ENCODE measurements at regions not wholly inside any gene's neighbourhood (a gene's known extent, or its start where the extent isn't known, plus 50 kb on each side); places are given as distances from the start of the nearest gene placed in this dataset.

DNA sequence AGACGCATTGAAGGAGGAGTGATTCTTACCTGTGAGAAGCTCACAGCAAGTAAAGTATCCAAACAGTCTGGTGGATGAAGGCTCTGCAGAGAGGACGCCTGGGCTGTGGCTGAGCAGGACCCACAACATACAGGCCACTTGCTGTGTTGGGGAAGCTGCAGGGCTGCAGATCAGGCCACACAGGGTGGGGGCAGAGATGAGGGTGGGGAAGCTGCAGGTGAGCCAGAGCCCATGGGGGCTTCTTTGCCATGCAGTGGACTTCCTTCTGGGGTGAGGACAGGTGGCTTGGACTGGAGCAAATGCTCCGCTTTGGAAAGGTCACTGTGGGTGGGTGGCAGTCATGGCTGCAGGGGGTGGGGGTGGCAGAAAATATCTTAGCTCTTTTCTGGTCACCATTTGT, 214.8 kb downstream of the GLRX3 start:
- TF ChIP-seq, protein P1, sequence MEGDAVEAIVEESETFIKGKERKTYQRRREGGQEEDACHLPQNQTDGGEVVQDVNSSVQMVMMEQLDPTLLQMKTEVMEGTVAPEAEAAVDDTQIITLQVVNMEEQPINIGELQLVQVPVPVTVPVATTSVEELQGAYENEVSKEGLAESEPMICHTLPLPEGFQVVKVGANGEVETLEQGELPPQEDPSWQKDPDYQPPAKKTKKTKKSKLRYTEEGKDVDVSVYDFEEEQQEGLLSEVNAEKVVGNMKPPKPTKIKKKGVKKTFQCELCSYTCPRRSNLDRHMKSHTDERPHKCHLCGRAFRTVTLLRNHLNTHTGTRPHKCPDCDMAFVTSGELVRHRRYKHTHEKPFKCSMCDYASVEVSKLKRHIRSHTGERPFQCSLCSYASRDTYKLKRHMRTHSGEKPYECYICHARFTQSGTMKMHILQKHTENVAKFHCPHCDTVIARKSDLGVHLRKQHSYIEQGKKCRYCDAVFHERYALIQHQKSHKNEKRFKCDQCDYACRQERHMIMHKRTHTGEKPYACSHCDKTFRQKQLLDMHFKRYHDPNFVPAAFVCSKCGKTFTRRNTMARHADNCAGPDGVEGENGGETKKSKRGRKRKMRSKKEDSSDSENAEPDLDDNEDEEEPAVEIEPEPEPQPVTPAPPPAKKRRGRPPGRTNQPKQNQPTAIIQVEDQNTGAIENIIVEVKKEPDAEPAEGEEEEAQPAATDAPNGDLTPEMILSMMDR (IDR thresholded peaks at IDR 0.05), result no peak
- no peaks in the 10 kb centered on the region for H3K4me1 ChIP-seq (ENCODE audit: control insufficient read depth in 1 of 2, insufficient read depth in 1 of 2, low read depth in 1 of 2, low read length in 1 of 2)
- no peak overlapping the region for H3K27ac ChIP-seq
- H3K4me3 ChIP-seq (ENCODE audit: low read depth in 1 of 2, low read length in 1 of 2), result no peak overlapping the region
- no peaks in the 10 kb centered on the region for H3K9me3 ChIP-seq
- H3K36me3 ChIP-seq, result no peaks in the 10 kb centered on the region
- H3K27me3 ChIP-seq, result no peaks in the 10 kb centered on the region

DNA sequence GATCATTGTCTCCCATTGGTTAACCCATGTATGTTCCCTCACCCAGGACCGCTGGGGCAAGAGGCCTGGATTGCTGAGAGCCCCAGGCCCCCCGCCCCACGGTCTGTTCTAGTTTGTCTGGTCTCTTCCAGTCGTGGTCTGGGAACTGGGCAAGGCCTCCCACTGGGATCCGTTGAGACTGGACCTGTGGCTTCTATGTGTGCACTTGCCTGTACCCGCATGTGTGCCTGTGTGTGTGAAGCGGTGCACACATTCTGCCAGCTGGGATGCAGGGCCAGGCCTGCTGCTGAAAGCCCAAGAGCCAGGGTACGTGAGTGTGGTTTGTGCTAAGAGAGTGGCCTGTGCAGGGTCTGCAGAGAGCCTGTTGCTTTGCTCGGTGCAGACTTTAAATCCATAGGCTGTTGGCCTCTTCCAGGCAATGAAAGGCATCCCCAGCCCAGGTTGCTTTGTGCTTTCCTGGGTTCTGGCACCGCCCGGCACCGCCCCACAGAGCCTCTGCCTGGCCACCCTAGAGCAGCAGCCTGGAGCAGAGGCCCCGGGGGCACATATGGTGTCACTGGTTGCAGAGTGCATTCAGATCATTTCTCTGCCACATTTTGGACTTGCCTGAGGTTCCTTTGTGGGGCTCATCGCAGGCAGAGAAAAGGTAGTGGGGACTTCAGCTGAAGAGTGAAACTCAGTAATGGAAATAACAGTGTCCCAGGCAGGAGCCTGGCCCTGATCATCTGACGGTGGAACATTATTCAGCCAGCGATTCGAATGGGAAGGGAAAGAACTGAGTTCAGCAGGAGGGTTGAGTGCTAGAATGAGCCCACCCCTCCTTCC, 215.5 kb downstream of the GLRX3 start:
- TF ChIP-seq, protein P1 (IDR thresholded peaks at IDR 0.05), result no peak
- H3K9me3 ChIP-seq, result no peaks in the 10 kb centered on the region
- no peaks in the 10 kb centered on the region for H3K27me3 ChIP-seq
- no peak overlapping the region for H3K27ac ChIP-seq
- no peak overlapping the region for H3K4me3 ChIP-seq (ENCODE audit: low read depth in 1 of 2, low read length in 1 of 2)
- no peaks in the 10 kb centered on the region for H3K36me3 ChIP-seq
- no peaks in the 10 kb centered on the region for H3K4me1 ChIP-seq (ENCODE audit: control insufficient read depth in 1 of 2, insufficient read depth in 1 of 2, low read depth in 1 of 2, low read length in 1 of 2)

DNA sequence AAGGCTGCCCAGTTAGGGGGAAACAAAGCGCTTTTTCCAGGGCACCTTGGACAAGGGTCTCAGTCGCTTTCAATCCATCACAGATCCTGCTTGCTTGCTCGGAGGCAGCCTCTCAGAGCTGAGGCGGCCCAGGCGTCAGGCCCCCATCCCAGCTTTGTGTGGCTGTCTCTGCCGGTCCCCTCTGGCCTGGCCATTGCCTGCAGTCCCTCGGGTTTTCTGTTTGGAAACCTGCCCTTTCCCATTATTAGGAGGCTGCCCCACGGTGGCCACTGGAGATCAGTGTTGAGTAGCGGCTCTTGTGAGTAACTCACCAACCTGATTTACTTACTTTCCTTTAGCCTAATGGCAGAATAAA, 216.1 kb downstream of the GLRX3 start:
- Histone ChIP-seq H3K27ac (no peak overlapping the region), H3K9me3 (no peaks in the 10 kb centered on the region), H3K4me3 (ENCODE audit: low read depth in 1 of 2, low read length in 1 of 2) (no peak overlapping the region), H3K27me3 (no peaks in the 10 kb centered on the region), H3K4me1 (ENCODE audit: control insufficient read depth in 1 of 2, insufficient read depth in 1 of 2, low read depth in 1 of 2, low read length in 1 of 2) (no peaks in the 10 kb centered on the region), H3K36me3 (no peaks in the 10 kb centered on the region)
- TF ChIP-seq, protein P1 (IDR thresholded peaks at IDR 0.05), result no peak

DNA sequence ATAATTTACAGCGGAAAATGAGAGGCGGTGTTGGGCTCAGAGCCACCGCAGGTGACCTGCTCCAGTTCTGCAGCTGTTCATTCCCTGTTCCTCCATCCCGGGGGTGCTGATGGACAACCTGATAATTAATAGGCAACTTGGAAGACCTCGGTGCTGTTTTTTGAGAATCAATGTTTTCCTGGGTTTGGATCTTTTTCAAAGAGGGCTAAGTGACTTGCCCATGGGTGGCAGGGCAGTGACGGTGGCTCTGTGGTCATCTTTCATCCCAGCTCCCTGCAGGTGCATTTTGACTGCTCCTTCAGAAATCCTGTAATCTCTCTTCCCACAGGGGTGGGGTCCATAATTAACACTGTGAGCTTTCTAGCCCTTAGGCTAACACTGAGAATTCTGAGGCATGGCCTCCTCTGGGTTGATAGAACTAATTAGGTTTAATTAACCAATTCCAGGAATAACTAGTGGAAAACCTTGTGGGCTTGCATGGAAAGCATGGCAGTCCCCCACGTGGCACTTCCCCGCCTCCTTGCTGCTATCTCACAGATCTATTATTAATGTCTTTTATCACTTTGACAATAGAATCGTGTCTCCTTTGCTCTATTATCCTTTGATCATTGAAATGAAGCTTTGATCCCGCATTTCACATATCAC, 217.9 kb downstream of the GLRX3 start:
- Histone ChIP-seq H3K27me3 (no peaks in the 10 kb centered on the region), H3K9me3 (no peaks in the 10 kb centered on the region), H3K27ac (no peak overlapping the region), H3K4me3 (ENCODE audit: low read depth in 1 of 2, low read length in 1 of 2) (no peak overlapping the region), H3K36me3 (no peaks in the 10 kb centered on the region), H3K4me1 (ENCODE audit: control insufficient read depth in 1 of 2, insufficient read depth in 1 of 2, low read depth in 1 of 2, low read length in 1 of 2) (no peaks in the 10 kb centered on the region)
- TF ChIP-seq, protein P1 (IDR thresholded peaks at IDR 0.05), result no peak

DNA sequence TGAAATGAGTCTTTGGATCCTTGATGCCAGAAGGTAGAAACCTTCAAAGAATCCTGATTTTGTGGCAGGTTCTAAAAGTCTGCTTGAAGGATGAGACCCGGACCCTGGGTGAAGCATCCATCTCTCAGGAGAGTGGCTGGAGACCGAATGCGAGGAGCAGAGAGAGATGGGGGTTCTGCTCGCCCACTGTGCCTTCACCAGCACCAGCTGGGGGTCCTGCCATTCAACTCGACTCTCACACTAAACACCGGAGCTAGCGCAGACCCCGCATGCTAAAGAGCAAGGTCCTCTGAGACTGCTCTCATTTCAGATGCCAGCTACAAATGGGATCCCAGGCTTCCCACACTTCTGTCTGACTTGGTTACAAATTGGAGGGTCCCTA, 218.4 kb downstream of the GLRX3 start:
- Histone ChIP-seq H3K9me3 (no peaks in the 10 kb centered on the region), H3K36me3 (no peaks in the 10 kb centered on the region), H3K4me3 (ENCODE audit: low read depth in 1 of 2, low read length in 1 of 2) (no peak overlapping the region), H3K4me1 (ENCODE audit: control insufficient read depth in 1 of 2, insufficient read depth in 1 of 2, low read depth in 1 of 2, low read length in 1 of 2) (no peaks in the 10 kb centered on the region), H3K27ac (no peak overlapping the region), H3K27me3 (no peaks in the 10 kb centered on the region)
- TF ChIP-seq, protein P1 (IDR thresholded peaks at IDR 0.05), result no peak
